K562 (cell line): ENCODE measurements at regions not wholly inside any gene's neighbourhood (a gene's known extent, or its start where the extent isn't known, plus 50 kb on each side); places are given as distances from the start of the nearest gene placed in this dataset.

Source experiments
- ATAC-seq: fragments of 200-7000 bp; cut with Tn5 transposase; 3 replicates; pipeline ENCODE4 v1.9.1; 2020; ENCODE audit warnings: moderate library complexity
- BruUV-seq: library from RNA; stranded (reverse); fragments of 400-500 nt; replicated peaks from 2 replicates; lab custom pipeline; 2021; lab: Mats Ljungman, UMichigan
- CTCF ChIA-PET: fragments of 300-600 bp; formaldehyde crosslinking; extraction: SDS; loops from one replicate; lab custom pipeline; 2021; ENCODE audit warnings: low intra/inter-chr PET ratio; lab: Yijun Ruan, JAX
- POLR2A ChIA-PET: fragments of 300-600, 350-650 bp; sonication (Branson Sonifier 250); formaldehyde crosslinking; extraction: SDS; loops from one replicate; lab custom pipeline; 2021; ENCODE audit warnings: antibody characterized with exemption, inconsistent platforms; lab: Yijun Ruan, JAX
- DNase-seq, 4 experiments: peaks; one replicate each; pipeline versions ENCODE4 v3.0.0 to v3.0.0-alpha.2; 2011 to 2018; ENCODE audit warnings: low spot score in 3 of 4, mixed read lengths in 3 of 4; ENCODE audit errors: extremely low read depth in 1 of 4
- FAIRE-seq: peaks from 2 replicates; lab custom pipeline; 2011; peaks lifted over from hg19 to GRCh38; lab: Jason Lieb, UNC
- H2AFZ ChIP-seq: 2 replicates; pipeline ENCODE4 v1.6.0; 2011; ENCODE audit warnings: low read depth, low read length, control low read depth, inconsistent platforms
- H3K27ac ChIP-seq: fragments of 200-600 bp; 3 replicates; pipeline ENCODE4 v1.8.0; 2011; ENCODE audit warnings: low read depth, mild to moderate bottlenecking, control low read depth, inconsistent platforms, low read length, moderate library complexity, mixed read lengths; ENCODE audit errors: extremely low read depth
- H3K27me3 ChIP-seq, 2 experiments: fragments of 300-600 bp in 1 of 2; 2 replicates in 1 of 2; 3 replicates in 1 of 2; pipeline versions ENCODE4 v1.6.0 to v1.8.0; 2011; ENCODE audit warnings: inconsistent platforms in 2 of 2, low read length in 2 of 2, mild to moderate bottlenecking in 1 of 2, mixed read lengths in 1 of 2, moderate library complexity in 1 of 2; ENCODE audit not compliant: control insufficient read depth in 2 of 2, insufficient read depth in 2 of 2
- H3K36me3 ChIP-seq: fragments of 300-600 bp; 3 replicates; pipeline ENCODE4 v1.8.0; 2011; ENCODE audit warnings: mild to moderate bottlenecking, low read length, inconsistent platforms; ENCODE audit not compliant: control insufficient read depth, insufficient read depth
- H3K4me1 ChIP-seq, 2 experiments: fragments of 200-600 bp in 1 of 2; replicated peaks in 1 of 2; 2 replicates in 1 of 2; 3 replicates in 1 of 2; pipeline versions ENCODE4 v1.5.1 to v1.8.0; 2011; ENCODE audit warnings: inconsistent platforms in 2 of 2, low read length in 2 of 2, mild to moderate bottlenecking in 1 of 2, mixed read lengths in 1 of 2, moderate library complexity in 1 of 2; ENCODE audit not compliant: control insufficient read depth in 2 of 2, insufficient read depth in 2 of 2
- H3K4me2 ChIP-seq: 2 replicates; pipeline ENCODE4 v1.6.1; 2011; ENCODE audit warnings: low read length, control low read depth, inconsistent platforms, mixed read lengths; ENCODE audit not compliant: insufficient read depth
- H3K4me3 ChIP-seq: fragments of 200-600 bp; sonication (generic), shearing (Covaris generic); 2 replicates; pipeline ENCODE4 v1.5.1; 2016; ENCODE audit warnings: control low read depth, inconsistent platforms
- H3K79me2 ChIP-seq: fragments of 200-600 bp; 3 replicates; pipeline ENCODE4 v1.8.0; 2011; ENCODE audit warnings: low read length, inconsistent platforms; ENCODE audit not compliant: control insufficient read depth, insufficient read depth
- H3K9ac ChIP-seq, 2 experiments: 2 replicates each; pipeline versions ENCODE4 v1.6.0 to v1.6.1; 2011; ENCODE audit warnings: low read depth in 2 of 2, low read length in 2 of 2, control low read depth in 1 of 2, inconsistent platforms in 1 of 2, mild to moderate bottlenecking in 1 of 2, mixed read lengths in 1 of 2; ENCODE audit not compliant: insufficient read depth in 1 of 2
- H3K9me1 ChIP-seq: one replicate; pipeline ENCODE4 v1.6.0; 2011; ENCODE audit warnings: inconsistent platforms, mild to moderate bottlenecking, low read length, moderate library complexity; ENCODE audit not compliant: control insufficient read depth, insufficient read depth
- H3K9me3 ChIP-seq: replicated peaks from 2 replicates; pipeline ENCODE4 v1.5.1; 2011; ENCODE audit warnings: low read depth, low read length, inconsistent platforms; ENCODE audit not compliant: control insufficient read depth, insufficient read depth
- H4K20me1 ChIP-seq: replicated peaks from 2 replicates; pipeline ENCODE4 v1.6.1; 2011; ENCODE audit warnings: low read length, inconsistent platforms, mixed read lengths; ENCODE audit not compliant: control insufficient read depth, insufficient read depth
- BCOR ChIP-seq: fragments of 450-650 bp; IDR thresholded peaks from 2 replicates; pipeline ENCODE4 v1.6.1; 2016
- CHD4 ChIP-seq: fragments of 200-600 bp; sonication (generic); IDR thresholded peaks from 3 replicates; pipeline ENCODE4 v1.6.1; 2012; ENCODE audit warnings: low read depth, mild to moderate bottlenecking, mixed read lengths, low read length, inconsistent platforms; ENCODE audit not compliant: insufficient read depth, insufficient replicate concordance, poor library complexity, severe bottlenecking
- FOXA3 ChIP-seq, 2 experiments: fragments of 450-650 bp in 1 of 2; sonication (generic) in 1 of 2; formaldehyde crosslinking; IDR thresholded peaks in 1 of 2; conservative IDR thresholded peaks in 1 of 2; 2 replicates each; pipeline versions ENCODE4 v1.4.0 to v1.8.0; 2020 to 2022; ENCODE audit warnings: mild to moderate bottlenecking in 2 of 2, missing genetic modification reagents in 1 of 2
- HDAC1 ChIP-seq, 2 experiments: fragments of 450-650 bp; IDR thresholded peaks; 2 replicates each; pipeline ENCODE4 v1.6.1; 2016 to 2017; ENCODE audit warnings: inconsistent platforms in 1 of 2, mild to moderate bottlenecking in 1 of 2, moderate library complexity in 1 of 2
- HDAC2 ChIP-seq: fragments of 450-650 bp; IDR thresholded peaks from 2 replicates; pipeline ENCODE4 v1.6.1; 2016; ENCODE audit warnings: mild to moderate bottlenecking
- KDM1A ChIP-seq, 2 experiments: fragments of 450-650 bp; IDR thresholded peaks; 2 replicates each; pipeline ENCODE4 v1.6.1; 2016; ENCODE audit warnings: mild to moderate bottlenecking in 2 of 2
- KLF6 ChIP-seq: fragments of 250-450 bp; sonication (Bioruptor Pico); IDR thresholded peaks from 2 replicates; pipeline ENCODE4 v1.4.0; 2020; ENCODE audit warnings: mild to moderate bottlenecking, moderate library complexity, borderline replicate concordance
- NUFIP1 ChIP-seq: fragments of 450-650 bp; IDR thresholded peaks from 2 replicates; pipeline ENCODE4 v1.6.1; 2018; ENCODE audit not compliant: partially characterized antibody
- RBM25 ChIP-seq: fragments of 200-400 bp; formaldehyde crosslinking; IDR thresholded peaks from 2 replicates; pipeline ENCODE4 v1.6.1; 2018; ENCODE audit warnings: low read length, low read depth, moderate library complexity; ENCODE audit not compliant: severe bottlenecking
- SAFB2 ChIP-seq: fragments of 200-400 bp; formaldehyde crosslinking; IDR thresholded peaks from 2 replicates; pipeline ENCODE4 v1.6.1; 2018; ENCODE audit warnings: borderline replicate concordance, low read length, low read depth, moderate library complexity; ENCODE audit not compliant: severe bottlenecking
- SMAD1 ChIP-seq: fragments of 150-350 bp; IDR thresholded peaks from 2 replicates; pipeline ENCODE4 v1.6.1; 2014; ENCODE audit warnings: low read length, low read depth; ENCODE audit not compliant: partially characterized antibody
- SMARCA5 ChIP-seq: fragments of 450-650 bp; IDR thresholded peaks from 2 replicates; pipeline ENCODE4 v1.6.1; 2016
- ZBTB33 ChIP-seq: sonication (generic); formaldehyde crosslinking; IDR thresholded peaks from 2 replicates; pipeline ENCODE4 v1.8.1; 2023; ENCODE audit warnings: mild to moderate bottlenecking, missing genetic modification reagents
- ZFP91 ChIP-seq: sonication (generic); formaldehyde crosslinking; IDR thresholded peaks from 2 replicates; pipeline ENCODE4 v1.8.0; 2022; ENCODE audit warnings: mild to moderate bottlenecking, missing genetic modification reagents
- ZKSCAN1 ChIP-seq: fragments of 150-350 bp; IDR thresholded peaks from 2 replicates; pipeline ENCODE4 v1.6.1; 2016; ENCODE audit warnings: low read depth, low read length
- ZNF232 ChIP-seq: sonication (generic); formaldehyde crosslinking; IDR thresholded peaks from 2 replicates; pipeline ENCODE4 v1.8.0; 2022; ENCODE audit warnings: mild to moderate bottlenecking, missing genetic modification reagents
- WGBS: fragments of 100-300 bp; shearing (Covaris generic); methylation state at CpG from one replicate; pipeline ENCODE4 v1.1.6; 2016; ENCODE audit warnings: low coverage, mixed read lengths; ENCODE audit not compliant: insufficient coverage; ENCODE audit errors: missing lambda C conversion rate; 5-methylcytosine and 5-hydroxymethylcytosine counted together
- in situ Hi-C: fragments of 300-500 bp; cut with MboI; formaldehyde crosslinking; loops from 4 replicates; pipeline ENCODE4 v1.15.0; 2018; ENCODE audit warnings: inconsistent platforms, mixed read lengths
- intact Hi-C: fragments of 100-400 bp; cut with micrococcal nuclease; formaldehyde crosslinking; loops from 2 replicates; pipeline ENCODE4 v1.14.2; 2022

- no peaks in the 10 kb centered on the region for H4K20me1 ChIP-seq
- H3K4me3 ChIP-seq, result no peak overlapping the region
- POLR2A ChIA-PET, result interaction anchor here (1.0 kb wide), 1 partner anchor 12 kb away, joined by 4 read pairs; no protein-coding TSS in a partner anchor
- in situ Hi-C loops, result loop anchor here (5.0 to 10.0 kb wide), 2 partner anchors 42 to 240 kb away; partner anchors contain the start of gene IER5L
- H3K9ac ChIP-seq, result peak overlapping the region; percentile 98 to 99
- DNase-seq, result peak in 2 of 4 experiments; percentile 39 to 41
- no peaks in the 10 kb centered on the region for H3K9me1 ChIP-seq
- peak; percentile 4 for ATAC-seq
- no peak overlapping the region for H3K4me2 ChIP-seq
- 69% methylated on average over 20 of the region's 21 CpGs for WGBS
- H2AFZ ChIP-seq, result peak overlapping the region; percentile 74
- CTCF ChIA-PET, result no interaction called here
- no peak for FAIRE-seq
- H3K9me3 ChIP-seq, result no peaks in the 10 kb centered on the region
- peaks cover 2% of the 10 kb centered on the region; the same call in 1 of the 3 replicates for H3K79me2 ChIP-seq
- intact Hi-C loops, result loop anchor here (5.0 kb wide), 1 partner anchor 67 kb away; no protein-coding TSS in a partner anchor
- H3K4me1 ChIP-seq, result peaks cover 39 to 51% of the 10 kb centered on the region in 2 experiments
- no TSS peak for BruUV-seq
- H3K36me3 ChIP-seq, result no peaks in the 10 kb centered on the region
- no peaks in the 10 kb centered on the region for H3K27me3 ChIP-seq
- H3K27ac ChIP-seq, result peak overlapping the region; percentile 99; the same call in 2 of the 3 replicates
- TF ChIP-seq ZNF232 (no peak), ZKSCAN1 (peak; percentile 25; the same call in 1 of the 2 replicates), KDM1A (IDR thresholded peaks at IDR 0.05) (peak; percentile 89 to 96), HDAC1 (IDR thresholded peaks at IDR 0.05) (peak in 1 of 2 experiments; percentile 36; a peak in 1 of 4 replicates), CHD4 (peak; percentile 83), SAFB2 (no peak), KLF6 (CRISPR knock-in tag) (no peak), ZBTB33 (CRISPR knock-in tag) (0 out of 2 replicates have a peak, but pooled peaks have one; percentile 35), RBM25 (peak; percentile 97), ZFP91 (peak; percentile 25; the same call in 1 of the 2 replicates), SMARCA5 (peak; percentile 95), HDAC2 (peak; percentile 85; the same call in 1 of the 2 replicates), NUFIP1 (no peak), FOXA3 (CRISPR knock-in tag; conservative IDR thresholded peaks at IDR 0.05 in 1 of 2, IDR thresholded peaks at IDR 0.05 in 1 of 2) (no peak), BCOR (peak; percentile 98), SMAD1 (no peak)
Measured at GRCh38 chr9:129414993-129415941, 205.6 kb downstream of the C9orf50 start.
